ENCODE measurements at regions not wholly inside any gene's neighbourhood (a gene's known extent, or its start where the extent isn't known, plus 50 kb on each side); places are given as distances from the start of the nearest gene placed in this dataset.
"Not testable (repeated sequence)": the region's sequence is repeated elsewhere in the genome, so short reads cannot be mapped to it uniquely, and the experiment has no call there.

DNA sequence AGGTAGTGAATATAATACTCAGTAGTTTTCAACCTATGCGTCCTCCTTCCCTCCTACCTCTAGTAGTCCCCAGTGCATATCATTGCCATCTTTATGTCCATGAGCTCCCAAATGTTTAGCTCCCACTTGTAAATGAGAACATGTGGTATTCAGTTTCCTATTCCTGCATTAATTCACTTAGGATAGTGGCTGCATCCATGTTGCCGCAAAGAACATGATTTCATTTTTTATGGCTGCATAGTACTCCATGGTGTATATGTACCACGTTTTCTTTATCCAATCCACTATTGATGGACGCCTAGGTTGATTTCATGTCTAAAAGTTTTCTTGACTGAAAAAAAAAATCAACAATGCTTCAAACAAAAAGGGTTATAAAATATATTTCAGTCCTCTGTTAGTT, 303.4 kb upstream of the SGCG start:
- TF ChIP-seq, protein P1, sequence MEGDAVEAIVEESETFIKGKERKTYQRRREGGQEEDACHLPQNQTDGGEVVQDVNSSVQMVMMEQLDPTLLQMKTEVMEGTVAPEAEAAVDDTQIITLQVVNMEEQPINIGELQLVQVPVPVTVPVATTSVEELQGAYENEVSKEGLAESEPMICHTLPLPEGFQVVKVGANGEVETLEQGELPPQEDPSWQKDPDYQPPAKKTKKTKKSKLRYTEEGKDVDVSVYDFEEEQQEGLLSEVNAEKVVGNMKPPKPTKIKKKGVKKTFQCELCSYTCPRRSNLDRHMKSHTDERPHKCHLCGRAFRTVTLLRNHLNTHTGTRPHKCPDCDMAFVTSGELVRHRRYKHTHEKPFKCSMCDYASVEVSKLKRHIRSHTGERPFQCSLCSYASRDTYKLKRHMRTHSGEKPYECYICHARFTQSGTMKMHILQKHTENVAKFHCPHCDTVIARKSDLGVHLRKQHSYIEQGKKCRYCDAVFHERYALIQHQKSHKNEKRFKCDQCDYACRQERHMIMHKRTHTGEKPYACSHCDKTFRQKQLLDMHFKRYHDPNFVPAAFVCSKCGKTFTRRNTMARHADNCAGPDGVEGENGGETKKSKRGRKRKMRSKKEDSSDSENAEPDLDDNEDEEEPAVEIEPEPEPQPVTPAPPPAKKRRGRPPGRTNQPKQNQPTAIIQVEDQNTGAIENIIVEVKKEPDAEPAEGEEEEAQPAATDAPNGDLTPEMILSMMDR (IDR thresholded peaks at IDR 0.05) = no peak
- DNase-seq (ENCODE audit: low spot score) (no peak), ATAC-seq (ENCODE audit: insufficient number of reproducible peaks, low FRiP score, low read depth) (no peak)
- Histone ChIP-seq H3K27ac (no peak overlapping the region), H3K4me1 (ENCODE audit: control insufficient read depth in 1 of 2, low read depth in 2 of 2) (no peaks in the 10 kb centered on the region), H3K36me3 (no peaks in the 10 kb centered on the region), H3K4me3 (no peak overlapping the region), H3K9me3 (no peaks in the 10 kb centered on the region), H3K27me3 (replicated peaks; ENCODE audit: insufficient read depth) (no peaks in the 10 kb centered on the region)

DNA sequence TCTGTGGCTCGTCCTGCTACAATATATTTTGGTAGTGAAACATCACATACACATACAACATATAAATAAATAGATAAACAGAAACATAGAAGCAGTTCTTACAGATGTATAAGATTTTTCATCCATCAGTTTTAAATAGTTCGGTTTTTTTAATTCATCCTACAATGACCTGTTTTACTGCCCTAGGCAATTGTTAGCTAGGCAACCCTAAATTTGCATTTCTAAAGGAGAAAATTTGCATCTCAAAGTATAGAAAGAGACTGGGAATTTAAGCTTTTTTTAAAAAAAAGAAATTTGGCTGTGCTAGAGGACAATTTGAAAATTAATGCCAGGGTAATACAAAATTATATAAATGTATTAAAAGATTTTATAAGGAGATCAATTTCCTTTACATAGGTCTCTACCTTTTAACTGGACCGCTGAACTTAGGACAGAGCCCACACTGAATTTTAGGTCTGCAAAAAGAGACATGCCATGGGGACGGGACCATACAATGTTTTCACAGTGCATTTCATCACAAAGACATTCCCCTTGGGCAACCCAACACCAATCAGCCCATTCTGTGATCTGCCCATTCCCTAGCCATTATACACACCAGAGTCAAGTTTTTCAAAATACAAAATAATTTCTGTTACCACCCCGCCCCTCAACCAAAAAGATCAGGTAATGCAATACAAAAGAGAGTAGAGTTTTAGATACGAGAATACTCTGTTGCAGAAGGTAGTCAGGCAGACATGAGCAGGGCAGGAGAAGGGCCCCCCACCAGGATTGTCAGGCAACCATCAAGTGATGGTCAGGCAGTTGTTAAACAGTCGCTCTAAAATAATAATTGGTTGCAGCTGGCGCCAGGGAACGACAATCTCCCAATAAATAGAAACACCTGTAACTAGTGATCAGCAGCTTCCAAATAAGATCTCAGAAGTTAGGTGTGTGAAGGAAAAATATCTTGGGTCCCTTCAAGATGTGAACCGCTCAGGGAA, 299.7 kb upstream of the SGCG start:
- ATAC-seq (ENCODE audit: insufficient number of reproducible peaks, low FRiP score, low read depth) (no peak), DNase-seq (ENCODE audit: low spot score) (no peak)
- Histone ChIP-seq H3K4me3 (no peak overlapping the region), H3K27me3 (replicated peaks; ENCODE audit: insufficient read depth) (no peaks in the 10 kb centered on the region), H3K9me3 (no peaks in the 10 kb centered on the region), H3K36me3 (no peaks in the 10 kb centered on the region), H3K4me1 (ENCODE audit: control insufficient read depth in 1 of 2, low read depth in 2 of 2) (no peaks in the 10 kb centered on the region), H3K27ac (no peak overlapping the region)
- TF ChIP-seq, protein P1 (IDR thresholded peaks at IDR 0.05) = no peak

DNA sequence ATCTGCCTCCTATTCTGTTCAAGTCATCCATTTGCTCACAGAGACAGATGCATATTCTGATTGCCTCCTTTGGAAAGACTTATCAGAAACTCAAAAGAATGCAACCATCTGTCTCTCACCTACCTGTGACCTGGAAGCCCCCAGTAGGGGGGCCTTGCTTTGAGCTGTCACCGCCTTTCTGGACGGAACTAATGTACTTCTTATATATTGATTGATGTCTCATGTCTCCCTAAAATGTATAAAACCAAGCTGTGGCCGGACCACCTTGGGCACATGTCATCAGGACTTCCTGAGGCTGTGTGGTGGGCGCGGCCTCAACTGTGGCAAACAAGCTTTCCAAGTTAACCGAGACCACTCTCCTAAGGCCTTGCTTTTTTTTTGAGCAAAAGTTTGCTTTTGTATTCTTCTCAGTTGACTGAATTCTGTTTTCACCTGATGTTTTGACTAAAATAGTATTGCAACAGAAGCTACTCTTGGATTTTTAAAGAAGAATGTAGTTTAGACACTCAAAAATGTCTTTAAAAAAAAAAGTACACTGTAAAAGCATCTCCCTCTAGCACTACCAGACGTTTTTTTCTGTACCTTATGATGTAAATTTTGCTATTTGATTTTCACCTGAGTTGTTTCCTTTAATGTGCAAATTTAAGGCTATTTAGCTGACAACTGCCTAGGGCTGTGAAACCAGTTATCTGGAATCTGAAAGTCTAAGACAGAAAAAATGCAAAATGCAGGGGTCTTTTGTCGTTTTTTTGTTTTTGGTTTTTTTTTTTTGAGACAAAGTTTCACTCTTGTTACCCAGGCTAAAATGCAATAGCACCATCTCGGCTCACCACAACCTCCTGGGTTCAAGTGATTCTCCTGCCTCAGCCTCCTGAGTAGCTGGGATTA, 298.8 kb upstream of the SGCG start:
- not testable (repeated sequence) for ATAC-seq (ENCODE audit: insufficient number of reproducible peaks, low FRiP score, low read depth); H3K9me3 ChIP-seq; DNase-seq (ENCODE audit: low spot score); H3K4me3 ChIP-seq; H3K27me3 ChIP-seq (replicated peaks; ENCODE audit: insufficient read depth); H3K27ac ChIP-seq; H3K36me3 ChIP-seq; H3K4me1 ChIP-seq (ENCODE audit: control insufficient read depth in 1 of 2, low read depth in 2 of 2)

DNA sequence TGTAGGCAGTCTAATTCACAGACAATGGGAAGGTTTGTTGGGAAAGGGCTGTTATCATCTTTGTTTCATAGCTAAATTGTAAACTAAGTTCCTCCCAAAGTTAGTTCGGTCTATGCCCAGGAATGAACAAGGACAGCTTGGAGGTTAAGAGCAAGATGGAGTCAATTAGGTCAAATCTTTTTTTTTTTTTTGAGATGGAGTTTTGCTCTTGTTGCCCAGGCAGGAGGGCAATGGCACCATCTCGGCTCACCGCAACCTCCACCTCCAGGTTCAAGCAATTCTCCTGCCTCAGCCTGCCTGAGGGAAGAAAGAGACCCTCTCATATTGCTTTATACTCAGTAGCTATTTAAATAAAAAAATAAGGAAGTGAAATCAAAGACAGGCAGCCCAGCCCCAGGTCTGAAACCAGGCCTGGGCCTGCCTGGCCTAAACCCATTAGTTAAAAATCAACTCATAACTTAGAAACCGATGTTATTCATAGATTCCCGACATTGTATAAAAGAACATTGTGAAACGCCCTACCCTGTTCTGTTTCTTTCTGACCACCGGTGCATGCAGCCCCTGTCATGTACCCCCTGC, 297.4 kb upstream of the SGCG start:
- Histone ChIP-seq H3K27ac (no peak overlapping the region), H3K4me3 (no peak overlapping the region), H3K27me3 (replicated peaks; ENCODE audit: insufficient read depth) (no peaks in the 10 kb centered on the region), H3K9me3 (no peaks in the 10 kb centered on the region), H3K36me3 (no peaks in the 10 kb centered on the region), H3K4me1 (ENCODE audit: control insufficient read depth in 1 of 2, low read depth in 2 of 2) (no peaks in the 10 kb centered on the region)
- ATAC-seq (ENCODE audit: insufficient number of reproducible peaks, low FRiP score, low read depth) = no peak
- no peak for DNase-seq (ENCODE audit: low spot score)
- TF ChIP-seq, protein P1 (IDR thresholded peaks at IDR 0.05) = no peak

DNA sequence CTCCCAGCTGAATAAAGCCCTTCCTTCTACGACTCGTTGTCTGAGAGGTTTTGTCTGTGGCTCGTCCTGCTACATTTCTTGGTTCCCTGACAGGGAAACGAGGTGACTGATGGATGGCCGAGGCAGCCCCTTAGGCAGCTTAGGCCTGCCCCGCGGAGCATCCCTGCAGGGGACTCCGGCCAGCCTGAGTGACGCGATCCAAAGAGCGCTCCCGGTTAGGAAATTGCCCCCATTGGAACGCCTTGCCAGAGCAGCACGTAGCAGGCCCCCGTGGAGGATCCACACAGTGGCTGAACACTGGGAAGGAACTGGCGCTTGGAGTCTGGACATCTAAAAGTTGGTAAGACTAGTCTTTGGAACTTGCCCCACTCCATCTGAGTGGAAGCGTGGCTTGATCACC, 296.8 kb upstream of the SGCG start:
- Histone ChIP-seq H3K9me3 (no peaks in the 10 kb centered on the region), H3K36me3 (no peaks in the 10 kb centered on the region), H3K27ac (no peak overlapping the region), H3K4me3 (no peak overlapping the region), H3K27me3 (replicated peaks; ENCODE audit: insufficient read depth) (no peaks in the 10 kb centered on the region), H3K4me1 (ENCODE audit: control insufficient read depth in 1 of 2, low read depth in 2 of 2) (no peaks in the 10 kb centered on the region)
- TF ChIP-seq, protein P1 (IDR thresholded peaks at IDR 0.05) = no peak
- ATAC-seq (ENCODE audit: insufficient number of reproducible peaks, low FRiP score, low read depth) (no peak), DNase-seq (ENCODE audit: low spot score) (no peak)

DNA sequence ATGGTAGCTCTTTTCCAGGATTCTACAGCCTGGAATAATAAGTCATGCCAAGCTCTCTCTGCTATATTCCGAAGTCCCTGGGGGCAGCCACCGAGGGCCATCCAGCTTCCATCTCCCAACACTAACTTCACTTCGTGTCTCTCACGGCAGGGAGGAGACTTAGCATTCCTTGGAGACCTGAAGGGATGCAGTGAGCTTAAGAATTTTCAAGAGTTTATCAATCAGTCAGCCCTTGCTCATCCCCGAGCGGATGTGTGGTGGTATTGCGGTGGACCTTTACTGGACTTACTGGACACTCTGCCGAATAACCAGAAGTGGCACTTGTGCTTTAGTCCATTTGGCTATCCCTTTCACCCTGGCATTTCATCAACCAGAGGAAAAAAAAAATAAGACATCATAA, 294.7 kb upstream of the SGCG start:
- H3K4me1 ChIP-seq (ENCODE audit: control insufficient read depth in 1 of 2, low read depth in 2 of 2); H3K36me3 ChIP-seq; DNase-seq (ENCODE audit: low spot score); H3K27me3 ChIP-seq (replicated peaks; ENCODE audit: insufficient read depth); ATAC-seq (ENCODE audit: insufficient number of reproducible peaks, low FRiP score, low read depth); H3K27ac ChIP-seq; H3K4me3 ChIP-seq; H3K9me3 ChIP-seq: not testable (repeated sequence)

DNA sequence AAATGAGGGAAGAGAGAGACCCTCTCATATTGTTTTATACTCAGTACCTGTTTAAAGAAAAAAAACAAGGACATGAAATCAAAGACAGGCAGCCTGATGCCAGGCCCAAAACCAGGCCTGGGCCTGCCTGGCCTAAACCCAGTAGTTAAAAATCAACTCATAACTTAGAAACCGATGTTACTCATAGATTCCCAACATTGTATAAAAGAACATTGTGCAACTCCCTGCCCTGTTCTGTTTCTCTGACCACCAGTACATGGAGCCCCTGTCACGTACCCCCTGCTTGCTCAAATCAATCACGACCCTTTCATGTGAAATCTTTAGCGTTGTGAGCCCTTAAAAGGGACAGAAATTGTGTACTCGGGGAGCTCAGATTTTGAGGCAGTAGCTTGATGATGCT, 291.4 kb upstream of the SGCG start:
- H3K27me3 ChIP-seq (replicated peaks; ENCODE audit: insufficient read depth); H3K27ac ChIP-seq; ATAC-seq (ENCODE audit: insufficient number of reproducible peaks, low FRiP score, low read depth); H3K4me3 ChIP-seq; DNase-seq (ENCODE audit: low spot score); H3K36me3 ChIP-seq; H3K9me3 ChIP-seq: not testable (repeated sequence)
- peaks cover 0 to 21% of the 10 kb centered on the region in 2 donors for H3K4me1 ChIP-seq (ENCODE audit: control insufficient read depth in 1 of 2, low read depth in 2 of 2)
